GM18870 (cell line): ENCODE measurements at regions not wholly inside any gene's neighbourhood (a gene's known extent, or its start where the extent isn't known, plus 50 kb on each side); places are given as distances from the start of the nearest gene placed in this dataset.

Source experiments
- ATAC-seq: cut with Tn5 transposase; IDR thresholded peaks from one replicate; pipeline ENCODE4 v1.9.1; 2021; ENCODE audit warnings: moderate library complexity; ENCODE audit not compliant: unreplicated experiment

GRCh38 chr2:129720761-129721160, 258.7 kb upstream of the RAB6C start:
- ATAC-seq = no peak

GRCh38 chr2:129721236-129721635, 258.2 kb upstream of the RAB6C start:
- ATAC-seq = no peak

GRCh38 chr2:129721846-129722245, 257.6 kb upstream of the RAB6C start:
- no peak for ATAC-seq

- ATAC-seq = no peak
Observed at GRCh38 chr2:129722306-129723019, 257.0 kb upstream of the RAB6C start.

- no peak for ATAC-seq
Observed at GRCh38 chr2:129723277-129724020, 256.0 kb upstream of the RAB6C start.

GRCh38 chr2:129724021-129724757, 255.3 kb upstream of the RAB6C start:
- ATAC-seq = no peak

- no peak for ATAC-seq
Observed at GRCh38 chr2:129726216-129726615, 253.2 kb upstream of the RAB6C start.

GRCh38 chr2:129727286-129727685, 252.2 kb upstream of the RAB6C start:
- no peak for ATAC-seq

- no peak for ATAC-seq
Observed at GRCh38 chr2:129728035-129728972, 251.2 kb upstream of the RAB6C start.

GRCh38 chr2:129729011-129729410, 250.5 kb upstream of the RAB6C start:
- no peak for ATAC-seq

GRCh38 chr2:129729646-129730045, 249.8 kb upstream of the RAB6C start:
- ATAC-seq = no peak

GRCh38 chr2:129730979-129731378, 248.5 kb upstream of the RAB6C start:
- ATAC-seq = no peak

- no peak for ATAC-seq
Observed at GRCh38 chr2:129731907-129732629, 247.4 kb upstream of the RAB6C start.

GRCh38 chr2:129732630-129733026, 246.8 kb upstream of the RAB6C start:
- no peak for ATAC-seq

- ATAC-seq = no peak
Observed at GRCh38 chr2:129733041-129733440, 246.4 kb upstream of the RAB6C start.

- ATAC-seq = no peak
Observed at GRCh38 chr2:129733579-129733978, 245.9 kb upstream of the RAB6C start.

GRCh38 chr2:129734343-129735034, 245.0 kb upstream of the RAB6C start:
- no peak for ATAC-seq

- no peak for ATAC-seq
Observed at GRCh38 chr2:129735576-129735975, 243.9 kb upstream of the RAB6C start.
